ENCODE measurements at regions not wholly inside any gene's neighbourhood (a gene's known extent, or its start where the extent isn't known, plus 50 kb on each side); places are given as distances from the start of the nearest gene placed in this dataset.

- H3K9me3 ChIP-seq (ENCODE audit: control insufficient read depth in 1 of 2, low read length in 2 of 2), result no peaks in the 10 kb centered on the region
- H3K36me3 ChIP-seq (ENCODE audit: control insufficient read depth in 1 of 2, insufficient read depth in 2 of 2, low read length in 2 of 2), result no peaks in the 10 kb centered on the region
- H3K4me3 ChIP-seq (ENCODE audit: low read depth in 1 of 2, low read length in 2 of 2), result no peak overlapping the region
- H3K27ac ChIP-seq (ENCODE audit: low read depth, low read length), result no peak overlapping the region
- H3K4me1 ChIP-seq (ENCODE audit: control insufficient read depth in 1 of 2, insufficient read depth in 2 of 2, low read length in 2 of 2), result no peaks in the 10 kb centered on the region
- no peak overlapping the region for H3K9ac ChIP-seq (ENCODE audit: low read depth in 1 of 2, low read length in 2 of 2)
- H3K27me3 ChIP-seq (ENCODE audit: control insufficient read depth in 1 of 2, insufficient read depth in 2 of 2, low read length in 2 of 2), result no peaks in the 10 kb centered on the region
Measured at GRCh38 chr2:207417301-207417718, 112.5 kb upstream of the CREB1 start.

DNA sequence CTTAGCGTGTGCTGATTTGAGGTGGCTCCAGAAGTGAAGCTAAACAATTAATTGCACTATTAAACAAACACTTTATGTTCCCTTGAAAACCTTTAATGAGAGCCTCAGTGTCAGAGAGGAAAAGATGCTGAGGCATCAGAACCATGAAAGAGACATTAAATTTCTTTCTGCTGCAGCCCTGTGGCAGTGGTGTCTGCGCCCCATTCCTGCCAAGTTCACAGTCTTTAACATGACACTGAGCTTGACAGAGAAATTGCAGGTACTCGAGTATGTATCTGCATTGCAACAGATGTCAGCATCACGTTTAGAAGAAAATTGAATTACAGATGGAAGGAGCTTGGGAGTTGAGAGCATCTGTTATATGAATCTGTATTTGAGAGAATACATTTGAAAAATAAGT, 111.3 kb upstream of the CREB1 start:
- Histone ChIP-seq H3K9me3 (ENCODE audit: control insufficient read depth in 1 of 2, low read length in 2 of 2) (no peaks in the 10 kb centered on the region), H3K4me3 (ENCODE audit: low read depth in 1 of 2, low read length in 2 of 2) (no peak overlapping the region), H3K27ac (ENCODE audit: low read depth, low read length) (no peak overlapping the region), H3K9ac (ENCODE audit: low read depth in 1 of 2, low read length in 2 of 2) (no peak overlapping the region), H3K4me1 (ENCODE audit: control insufficient read depth in 1 of 2, insufficient read depth in 2 of 2, low read length in 2 of 2) (no peaks in the 10 kb centered on the region), H3K36me3 (ENCODE audit: control insufficient read depth in 1 of 2, insufficient read depth in 2 of 2, low read length in 2 of 2) (no peaks in the 10 kb centered on the region), H3K27me3 (ENCODE audit: control insufficient read depth in 1 of 2, insufficient read depth in 2 of 2, low read length in 2 of 2) (no peaks in the 10 kb centered on the region)

DNA sequence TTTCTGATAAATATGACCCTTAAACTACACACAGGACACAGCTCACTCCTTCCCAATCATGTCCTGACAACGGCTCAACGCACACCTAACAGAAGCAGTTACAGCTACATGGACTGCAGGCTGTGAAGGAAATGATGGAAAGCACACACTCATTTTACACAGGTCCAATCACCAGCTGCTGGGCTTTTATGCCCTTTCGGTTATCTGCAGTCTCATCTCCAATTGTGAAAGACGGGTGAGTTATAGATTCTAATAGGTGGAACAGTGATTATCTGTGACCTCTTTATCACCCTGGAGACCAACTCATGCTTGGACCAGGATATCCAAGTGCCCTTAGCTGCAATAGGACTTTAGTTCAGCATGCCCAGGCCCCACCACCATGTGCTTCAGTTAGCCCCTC, 110.4 kb upstream of the CREB1 start:
- no peak overlapping the region for H3K9ac ChIP-seq (ENCODE audit: low read depth in 1 of 2, low read length in 2 of 2)
- H3K9me3 ChIP-seq (ENCODE audit: control insufficient read depth in 1 of 2, low read length in 2 of 2), result no peaks in the 10 kb centered on the region
- no peaks in the 10 kb centered on the region for H3K36me3 ChIP-seq (ENCODE audit: control insufficient read depth in 1 of 2, insufficient read depth in 2 of 2, low read length in 2 of 2)
- no peaks in the 10 kb centered on the region for H3K4me1 ChIP-seq (ENCODE audit: control insufficient read depth in 1 of 2, insufficient read depth in 2 of 2, low read length in 2 of 2)
- H3K27me3 ChIP-seq (ENCODE audit: control insufficient read depth in 1 of 2, insufficient read depth in 2 of 2, low read length in 2 of 2), result no peaks in the 10 kb centered on the region
- H3K4me3 ChIP-seq (ENCODE audit: low read depth in 1 of 2, low read length in 2 of 2), result no peak overlapping the region
- no peak overlapping the region for H3K27ac ChIP-seq (ENCODE audit: low read depth, low read length)

DNA sequence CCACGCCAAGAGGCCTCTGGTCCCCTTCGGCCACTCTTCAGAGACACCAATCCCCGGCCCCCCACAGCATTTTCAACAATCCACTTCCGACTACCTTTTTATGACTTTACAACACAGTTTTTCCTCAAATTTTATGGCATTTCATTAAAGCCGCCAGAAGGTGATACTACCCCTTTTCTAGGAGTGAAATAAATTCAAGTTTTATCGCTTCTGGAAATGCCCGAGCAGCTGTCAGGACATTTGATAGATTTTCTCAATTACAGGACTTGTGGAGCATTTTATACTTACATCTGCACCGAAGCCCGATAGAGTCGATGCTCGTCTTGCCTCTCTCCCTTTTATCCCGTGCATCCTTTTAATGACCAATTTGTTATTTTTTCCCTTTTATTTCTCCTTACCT, 108.1 kb upstream of the CREB1 start:
- Histone ChIP-seq H3K9ac (ENCODE audit: low read depth in 1 of 2, low read length in 2 of 2) (no peak overlapping the region), H3K4me1 (ENCODE audit: control insufficient read depth in 1 of 2, insufficient read depth in 2 of 2, low read length in 2 of 2) (no peaks in the 10 kb centered on the region), H3K27ac (ENCODE audit: low read depth, low read length) (no peak overlapping the region), H3K36me3 (ENCODE audit: control insufficient read depth in 1 of 2, insufficient read depth in 2 of 2, low read length in 2 of 2) (no peaks in the 10 kb centered on the region), H3K9me3 (ENCODE audit: control insufficient read depth in 1 of 2, low read length in 2 of 2) (no peaks in the 10 kb centered on the region), H3K4me3 (ENCODE audit: low read depth in 1 of 2, low read length in 2 of 2) (no peak overlapping the region), H3K27me3 (ENCODE audit: control insufficient read depth in 1 of 2, insufficient read depth in 2 of 2, low read length in 2 of 2) (no peaks in the 10 kb centered on the region)

GRCh38 chr2:207422380-207422779, 107.4 kb upstream of the CREB1 start:
- Histone ChIP-seq H3K27ac (ENCODE audit: low read depth, low read length) (no peak overlapping the region), H3K4me3 (ENCODE audit: low read depth in 1 of 2, low read length in 2 of 2) (no peak overlapping the region), H3K9ac (ENCODE audit: low read depth in 1 of 2, low read length in 2 of 2) (no peak overlapping the region), H3K9me3 (ENCODE audit: control insufficient read depth in 1 of 2, low read length in 2 of 2) (no peaks in the 10 kb centered on the region), H3K36me3 (ENCODE audit: control insufficient read depth in 1 of 2, insufficient read depth in 2 of 2, low read length in 2 of 2) (no peaks in the 10 kb centered on the region), H3K27me3 (ENCODE audit: control insufficient read depth in 1 of 2, insufficient read depth in 2 of 2, low read length in 2 of 2) (no peaks in the 10 kb centered on the region), H3K4me1 (ENCODE audit: control insufficient read depth in 1 of 2, insufficient read depth in 2 of 2, low read length in 2 of 2) (no peaks in the 10 kb centered on the region)

GRCh38 chr2:207423886-207424285, 105.9 kb upstream of the CREB1 start:
- Histone ChIP-seq H3K9me3 (ENCODE audit: control insufficient read depth in 1 of 2, low read length in 2 of 2) (no peaks in the 10 kb centered on the region), H3K36me3 (ENCODE audit: control insufficient read depth in 1 of 2, insufficient read depth in 2 of 2, low read length in 2 of 2) (no peaks in the 10 kb centered on the region), H3K4me1 (ENCODE audit: control insufficient read depth in 1 of 2, insufficient read depth in 2 of 2, low read length in 2 of 2) (no peaks in the 10 kb centered on the region), H3K4me3 (ENCODE audit: low read depth in 1 of 2, low read length in 2 of 2) (no peak overlapping the region), H3K9ac (ENCODE audit: low read depth in 1 of 2, low read length in 2 of 2) (no peak overlapping the region), H3K27ac (ENCODE audit: low read depth, low read length) (no peak overlapping the region), H3K27me3 (ENCODE audit: control insufficient read depth in 1 of 2, insufficient read depth in 2 of 2, low read length in 2 of 2) (no peaks in the 10 kb centered on the region)

GRCh38 chr2:207427986-207428385, 101.8 kb upstream of the CREB1 start:
- Histone ChIP-seq H3K36me3 (ENCODE audit: control insufficient read depth in 1 of 2, insufficient read depth in 2 of 2, low read length in 2 of 2) (no peaks in the 10 kb centered on the region), H3K9me3 (ENCODE audit: control insufficient read depth in 1 of 2, low read length in 2 of 2) (no peaks in the 10 kb centered on the region), H3K9ac (ENCODE audit: low read depth in 1 of 2, low read length in 2 of 2) (no peak overlapping the region), H3K27ac (ENCODE audit: low read depth, low read length) (no peak overlapping the region), H3K4me3 (ENCODE audit: low read depth in 1 of 2, low read length in 2 of 2) (no peak overlapping the region), H3K4me1 (ENCODE audit: control insufficient read depth in 1 of 2, insufficient read depth in 2 of 2, low read length in 2 of 2) (no peaks in the 10 kb centered on the region), H3K27me3 (ENCODE audit: control insufficient read depth in 1 of 2, insufficient read depth in 2 of 2, low read length in 2 of 2) (no peaks in the 10 kb centered on the region)

- H3K9ac ChIP-seq (ENCODE audit: low read depth in 1 of 2, low read length in 2 of 2), result no peak overlapping the region
- H3K4me3 ChIP-seq (ENCODE audit: low read depth in 1 of 2, low read length in 2 of 2), result no peak overlapping the region
- no peaks in the 10 kb centered on the region for H3K36me3 ChIP-seq (ENCODE audit: control insufficient read depth in 1 of 2, insufficient read depth in 2 of 2, low read length in 2 of 2)
- no peaks in the 10 kb centered on the region for H3K4me1 ChIP-seq (ENCODE audit: control insufficient read depth in 1 of 2, insufficient read depth in 2 of 2, low read length in 2 of 2)
- H3K27me3 ChIP-seq (ENCODE audit: control insufficient read depth in 1 of 2, insufficient read depth in 2 of 2, low read length in 2 of 2), result no peaks in the 10 kb centered on the region
- no peaks in the 10 kb centered on the region for H3K9me3 ChIP-seq (ENCODE audit: control insufficient read depth in 1 of 2, low read length in 2 of 2)
- no peak overlapping the region for H3K27ac ChIP-seq (ENCODE audit: low read depth, low read length)
Measured at GRCh38 chr2:207428573-207428972, 101.2 kb upstream of the CREB1 start.

DNA sequence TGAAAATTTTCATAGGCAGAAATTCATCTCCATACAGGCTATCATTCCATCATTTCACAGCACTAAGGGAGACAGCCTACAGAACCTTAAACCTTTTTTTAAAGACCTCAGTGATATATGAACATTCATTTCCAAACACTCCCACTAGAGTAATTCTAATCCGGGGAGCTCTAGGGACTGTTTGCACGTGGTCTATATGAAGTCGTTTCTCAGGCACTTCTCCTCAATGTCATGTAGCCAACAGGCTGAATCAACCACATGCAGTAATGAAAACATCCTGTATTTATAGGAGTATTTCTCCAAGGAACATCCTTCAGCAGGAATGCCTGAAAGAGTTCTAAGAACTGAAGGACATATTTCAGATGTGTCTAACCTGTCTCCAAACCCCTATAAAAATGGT, 97.3 kb upstream of the CREB1 start:
- no peaks in the 10 kb centered on the region for H3K36me3 ChIP-seq (ENCODE audit: control insufficient read depth in 1 of 2, insufficient read depth in 2 of 2, low read length in 2 of 2)
- H3K27me3 ChIP-seq (ENCODE audit: control insufficient read depth in 1 of 2, insufficient read depth in 2 of 2, low read length in 2 of 2), result no peaks in the 10 kb centered on the region
- no peaks in the 10 kb centered on the region for H3K9me3 ChIP-seq (ENCODE audit: control insufficient read depth in 1 of 2, low read length in 2 of 2)
- peaks cover 0 to 6% of the 10 kb centered on the region in 2 donors for H3K4me1 ChIP-seq (ENCODE audit: control insufficient read depth in 1 of 2, insufficient read depth in 2 of 2, low read length in 2 of 2)
- H3K27ac ChIP-seq (ENCODE audit: low read depth, low read length), result no peak overlapping the region
- no peak overlapping the region for H3K4me3 ChIP-seq (ENCODE audit: low read depth in 1 of 2, low read length in 2 of 2)
- no peak overlapping the region for H3K9ac ChIP-seq (ENCODE audit: low read depth in 1 of 2, low read length in 2 of 2)

GRCh38 chr2:207434306-207434705, 95.5 kb upstream of the CREB1 start:
- Histone ChIP-seq H3K4me1 (ENCODE audit: control insufficient read depth in 1 of 2, insufficient read depth in 2 of 2, low read length in 2 of 2) (peaks cover 6 to 10% of the 10 kb centered on the region in 2 donors), H3K9me3 (ENCODE audit: control insufficient read depth in 1 of 2, low read length in 2 of 2) (no peaks in the 10 kb centered on the region), H3K36me3 (ENCODE audit: control insufficient read depth in 1 of 2, insufficient read depth in 2 of 2, low read length in 2 of 2) (no peaks in the 10 kb centered on the region), H3K27ac (ENCODE audit: low read depth, low read length) (no peak overlapping the region), H3K4me3 (ENCODE audit: low read depth in 1 of 2, low read length in 2 of 2) (no peak overlapping the region), H3K27me3 (ENCODE audit: control insufficient read depth in 1 of 2, insufficient read depth in 2 of 2, low read length in 2 of 2) (no peaks in the 10 kb centered on the region), H3K9ac (ENCODE audit: low read depth in 1 of 2, low read length in 2 of 2) (no peak overlapping the region)

DNA sequence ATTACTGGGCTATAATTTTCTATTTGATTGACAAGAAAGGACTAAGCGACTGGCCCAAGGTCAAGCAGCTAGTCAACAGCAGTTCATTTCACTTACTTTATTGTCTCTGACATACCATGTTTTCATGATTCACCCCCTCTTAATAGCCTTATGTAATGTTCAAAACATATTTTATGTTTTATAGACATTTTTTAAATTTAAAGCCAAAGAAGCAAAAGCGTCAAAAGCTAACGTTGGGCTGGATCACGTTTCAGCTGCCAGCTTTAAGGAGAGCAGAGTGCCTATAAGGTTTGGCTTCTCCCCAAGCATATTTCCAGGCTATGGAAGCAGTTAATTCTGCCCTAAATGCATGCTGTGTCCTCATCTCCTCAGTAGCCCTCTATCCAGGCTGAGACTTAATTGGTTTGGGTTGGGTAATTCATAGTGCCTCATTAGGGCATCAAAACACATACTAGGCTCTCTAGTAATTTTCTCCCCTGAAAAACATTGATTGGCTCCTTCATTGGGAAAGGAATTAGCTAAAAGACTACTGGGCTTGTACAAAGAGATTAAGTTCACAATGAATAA, 94.8 kb upstream of the CREB1 start:
- H3K27me3 ChIP-seq (ENCODE audit: control insufficient read depth in 1 of 2, insufficient read depth in 2 of 2, low read length in 2 of 2), result no peaks in the 10 kb centered on the region

More for the DNA sequence above, 94.8 kb upstream of the CREB1 start:
- Histone ChIP-seq H3K9ac (ENCODE audit: low read depth in 1 of 2, low read length in 2 of 2) (no peak overlapping the region), H3K27ac (ENCODE audit: low read depth, low read length) (no peak overlapping the region), H3K9me3 (ENCODE audit: control insufficient read depth in 1 of 2, low read length in 2 of 2) (no peaks in the 10 kb centered on the region), H3K4me1 (ENCODE audit: control insufficient read depth in 1 of 2, insufficient read depth in 2 of 2, low read length in 2 of 2) (peaks cover 6 to 10% of the 10 kb centered on the region in 2 donors), H3K4me3 (ENCODE audit: low read depth in 1 of 2, low read length in 2 of 2) (no peak overlapping the region), H3K36me3 (ENCODE audit: control insufficient read depth in 1 of 2, insufficient read depth in 2 of 2, low read length in 2 of 2) (no peaks in the 10 kb centered on the region)

Data from duodenal mucosa (tissue), 2 donors.